CD14-positive monocyte (primary cell): ENCODE measurements at regions not wholly inside any gene's neighbourhood (a gene's known extent, or its start where the extent isn't known, plus 50 kb on each side); places are given as distances from the start of the nearest gene placed in this dataset.

Experiments used
- DNase-seq, 3 donors: peaks; one replicate each; pipeline ENCODE4 v3.0.0-alpha.2; 2011 to 2022
- H2AFZ ChIP-seq: 2 replicates; pipeline ENCODE4 v1.6.0; 2012; ENCODE audit warnings: mild to moderate bottlenecking, low read depth, low read length, inconsistent platforms; ENCODE audit not compliant: insufficient read depth, poor library complexity, severe bottlenecking
- H3K27ac ChIP-seq, 2 donors: 1 replicate in 1 of 2; 2 replicates in 1 of 2; pipeline ENCODE4 v1.5.1; 2012 to 2013; ENCODE audit warnings: low read length in 2 of 2, control low read depth in 1 of 2, inconsistent platforms in 1 of 2, low read depth in 1 of 2, mild to moderate bottlenecking in 1 of 2
- H3K27me3 ChIP-seq, 2 donors: one replicate each; pipeline versions ENCODE4 v1.6.0 to v1.6.1; 2011 to 2013; ENCODE audit warnings: low read length in 2 of 2; ENCODE audit not compliant: control insufficient read depth in 2 of 2, insufficient read depth in 2 of 2
- H3K36me3 ChIP-seq, 2 donors: replicated peaks in 1 of 2; 1 replicate in 1 of 2; 2 replicates in 1 of 2; pipeline versions ENCODE4 v1.5.1 to v1.6.1; 2012 to 2013; ENCODE audit warnings: low read length in 2 of 2, control low read depth in 1 of 2, inconsistent platforms in 1 of 2, mild to moderate bottlenecking in 1 of 2; ENCODE audit not compliant: insufficient read depth in 2 of 2, control insufficient read depth in 1 of 2
- H3K4me1 ChIP-seq, 2 donors: 1 replicate in 1 of 2; 2 replicates in 1 of 2; pipeline versions ENCODE4 v1.5.1 to v1.6.1; 2012 to 2013; ENCODE audit warnings: low read length in 2 of 2, control low read depth in 1 of 2, inconsistent platforms in 1 of 2, mild to moderate bottlenecking in 1 of 2, moderate library complexity in 1 of 2; ENCODE audit not compliant: insufficient read depth in 2 of 2, control insufficient read depth in 1 of 2
- H3K4me2 ChIP-seq: replicated peaks from 2 replicates; pipeline ENCODE3; 2012; ENCODE audit warnings: low read length, moderate library complexity, mild to moderate bottlenecking; ENCODE audit not compliant: poor library complexity, severe bottlenecking; ENCODE audit errors: extremely low read depth
- H3K4me3 ChIP-seq, 3 experiments: fragments of 200-600 bp in 1 of 3; sonication (generic) in 1 of 3; replicated peaks in 1 of 3; 1 replicate in 2 of 3; 2 replicates in 1 of 3; pipeline ENCODE4 v1.5.1; 2011 to 2013; ENCODE audit warnings: low read length in 3 of 3, mild to moderate bottlenecking in 3 of 3, control low read depth in 2 of 3, low read depth in 2 of 3, inconsistent platforms in 1 of 3, moderate library complexity in 1 of 3
- H3K79me2 ChIP-seq: 2 replicates; pipeline ENCODE4 v1.6.0; 2012; ENCODE audit warnings: mild to moderate bottlenecking, control low read depth, inconsistent platforms, low read length, moderate library complexity; ENCODE audit not compliant: insufficient read depth
- H3K9ac ChIP-seq: 2 replicates; pipeline ENCODE4 v1.6.0; 2017; ENCODE audit warnings: low read length, mild to moderate bottlenecking; ENCODE audit not compliant: insufficient read depth, poor library complexity, severe bottlenecking
- H3K9me3 ChIP-seq, 2 donors: replicated peaks in 1 of 2; 1 replicate in 1 of 2; 2 replicates in 1 of 2; pipeline versions ENCODE4 v1.5.1 to v1.6.1; 2012 to 2013; ENCODE audit warnings: low read length in 2 of 2, control low read depth in 1 of 2; ENCODE audit not compliant: control insufficient read depth in 1 of 2, insufficient read depth in 1 of 2
- H4K20me1 ChIP-seq: 2 replicates; pipeline ENCODE4 v1.6.0; 2012; ENCODE audit warnings: mild to moderate bottlenecking, low read length, control low read depth, moderate library complexity; ENCODE audit not compliant: insufficient read depth
- H3K27ac Mint-ChIP-seq, 7 donors: one replicate each; pipeline ENCODE4 v1.8.0; 2020; ENCODE audit warnings: mild to moderate bottlenecking in 7 of 7, mixed read lengths in 7 of 7, moderate library complexity in 6 of 7, inconsistent platforms in 2 of 7
- H3K27me3 Mint-ChIP-seq, 3 donors: one replicate each; pipeline ENCODE4 v1.8.0; 2021 to 2022; ENCODE audit warnings: low read depth in 3 of 3, mild to moderate bottlenecking in 3 of 3, mixed read lengths in 3 of 3, moderate library complexity in 3 of 3, inconsistent platforms in 1 of 3
- H3K36me3 Mint-ChIP-seq, 2 donors: one replicate each; pipeline ENCODE4 v1.8.0; 2020; ENCODE audit warnings: mixed read lengths in 2 of 2, inconsistent platforms in 1 of 2, mild to moderate bottlenecking in 1 of 2
- H3K4me1 Mint-ChIP-seq: one replicate; pipeline ENCODE4 v1.8.0; 2020; ENCODE audit warnings: mild to moderate bottlenecking, mixed read lengths
- H3K4me3 Mint-ChIP-seq, 2 donors: one replicate each; pipeline ENCODE4 v1.8.0; 2020; ENCODE audit warnings: mild to moderate bottlenecking in 2 of 2, mixed read lengths in 2 of 2, moderate library complexity in 1 of 2
- H3K9me3 Mint-ChIP-seq, 7 donors: one replicate each; pipeline ENCODE4 v1.8.0; 2020 to 2022; ENCODE audit warnings: mixed read lengths in 7 of 7, mild to moderate bottlenecking in 6 of 7, moderate library complexity in 6 of 7, inconsistent platforms in 2 of 7
- WGBS: methylation state at CpG from one replicate; pipeline ENCODE4 v1.1.5; 2013; ENCODE audit warnings: missing lambda C conversion rate; ENCODE audit not compliant: insufficient coverage; 5-methylcytosine and 5-hydroxymethylcytosine counted together
- intact Hi-C, 2 donors: fragments of 100-400 bp; cut with micrococcal nuclease; formaldehyde crosslinking; loops; one replicate each; pipeline versions ENCODE4 v1.15.0 to v1.15.1; 2023
- TF ChIP-seq, protein P1 (sequence below): fragments of 200-600 bp; IDR thresholded peaks from one replicate; pipeline ENCODE4 v1.8.0; 2022; ENCODE audit warnings: antibody characterized with exemption, mild to moderate bottlenecking

DNA sequence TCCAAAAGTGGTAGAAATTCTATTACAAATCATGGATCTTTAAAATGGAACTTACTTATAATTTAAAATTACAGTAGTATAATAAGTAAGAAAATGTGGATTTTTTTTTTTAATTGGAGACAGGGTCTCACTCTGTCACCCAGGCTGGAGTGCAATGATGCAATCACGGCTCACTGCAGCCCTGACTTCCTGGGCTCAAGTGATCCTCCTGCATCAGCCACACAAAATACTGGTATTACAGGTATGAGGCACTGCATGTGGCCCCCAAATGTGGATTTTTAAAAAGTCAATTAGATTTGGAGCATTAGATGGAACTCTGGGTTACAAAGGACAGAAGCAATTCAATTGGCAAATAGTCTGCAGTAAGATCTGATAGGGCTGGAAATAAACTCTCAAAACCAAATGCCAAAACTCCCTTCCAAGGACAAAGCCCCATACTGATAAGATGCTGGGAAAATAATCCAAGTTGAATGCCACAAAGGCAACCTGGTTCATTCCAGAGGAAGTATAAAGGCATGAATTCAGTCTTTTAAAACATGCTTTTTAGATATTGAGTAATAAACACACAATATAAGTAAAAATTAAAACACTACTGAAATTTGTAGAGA lies 294.2 kb downstream of the ZNF248 start:
- Histone ChIP-seq H3K27me3 (no peaks in the 10 kb centered on the region), H3K4me2 (no peak overlapping the region), H2AFZ (no peak overlapping the region), H3K79me2 (no peaks in the 10 kb centered on the region), H3K9me3 (peaks cover 0 to 15% of the 10 kb centered on the region in 2 donors), H3K27ac (no peak overlapping the region), H3K4me3 (no peak overlapping the region), H3K9ac (no peak overlapping the region), H3K36me3 (no peaks in the 10 kb centered on the region), H3K4me1 (no peaks in the 10 kb centered on the region), H4K20me1 (no peaks in the 10 kb centered on the region)
- intact Hi-C loops = no loop called here
- Mint-ChIP-seq H3K27ac (no peak overlapping the region), H3K4me1 (no peaks in the 10 kb centered on the region), H3K4me3 (no peak overlapping the region), H3K27me3 (no peaks in the 10 kb centered on the region), H3K36me3 (no peaks in the 10 kb centered on the region), H3K9me3 (peaks cover 2 to 24% (median 7%) of the 10 kb centered on the region in 7 donors)
- 100% methylated on average over 1 of the region's 1 CpG for WGBS
- TF ChIP-seq, protein P1, sequence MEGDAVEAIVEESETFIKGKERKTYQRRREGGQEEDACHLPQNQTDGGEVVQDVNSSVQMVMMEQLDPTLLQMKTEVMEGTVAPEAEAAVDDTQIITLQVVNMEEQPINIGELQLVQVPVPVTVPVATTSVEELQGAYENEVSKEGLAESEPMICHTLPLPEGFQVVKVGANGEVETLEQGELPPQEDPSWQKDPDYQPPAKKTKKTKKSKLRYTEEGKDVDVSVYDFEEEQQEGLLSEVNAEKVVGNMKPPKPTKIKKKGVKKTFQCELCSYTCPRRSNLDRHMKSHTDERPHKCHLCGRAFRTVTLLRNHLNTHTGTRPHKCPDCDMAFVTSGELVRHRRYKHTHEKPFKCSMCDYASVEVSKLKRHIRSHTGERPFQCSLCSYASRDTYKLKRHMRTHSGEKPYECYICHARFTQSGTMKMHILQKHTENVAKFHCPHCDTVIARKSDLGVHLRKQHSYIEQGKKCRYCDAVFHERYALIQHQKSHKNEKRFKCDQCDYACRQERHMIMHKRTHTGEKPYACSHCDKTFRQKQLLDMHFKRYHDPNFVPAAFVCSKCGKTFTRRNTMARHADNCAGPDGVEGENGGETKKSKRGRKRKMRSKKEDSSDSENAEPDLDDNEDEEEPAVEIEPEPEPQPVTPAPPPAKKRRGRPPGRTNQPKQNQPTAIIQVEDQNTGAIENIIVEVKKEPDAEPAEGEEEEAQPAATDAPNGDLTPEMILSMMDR = no peak
- no peak for DNase-seq

DNA sequence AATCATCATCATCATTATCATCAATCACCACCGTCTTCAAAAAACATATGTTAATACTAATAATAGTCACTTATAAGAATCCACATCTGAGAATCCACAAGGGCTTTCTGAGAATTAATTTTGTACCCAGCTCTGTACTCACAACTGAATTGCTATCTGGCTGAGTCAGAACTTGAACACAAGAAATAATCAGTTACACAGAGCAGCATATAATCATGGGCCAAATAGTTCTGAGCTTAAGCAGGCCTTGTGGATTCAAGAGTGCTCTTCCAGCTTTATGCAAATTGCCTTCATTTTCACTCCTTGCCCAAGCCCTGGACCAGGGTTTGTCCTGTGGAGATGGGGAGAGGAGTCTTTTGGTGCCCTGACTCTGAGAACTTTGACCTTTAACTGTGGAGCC lies 304.5 kb downstream of the ZNF248 start:
- intact Hi-C loops = no loop called here
- no peaks in the 10 kb centered on the region for H3K36me3 Mint-ChIP-seq
- H3K4me3 Mint-ChIP-seq = no peak overlapping the region
- Histone ChIP-seq H3K27ac (no peak overlapping the region), H3K4me1 (no peaks in the 10 kb centered on the region), H3K79me2 (no peaks in the 10 kb centered on the region), H4K20me1 (no peaks in the 10 kb centered on the region), H3K9ac (no peak overlapping the region), H3K9me3 (peaks cover 49 to 62% of the 10 kb centered on the region in 2 donors), H3K27me3 (no peaks in the 10 kb centered on the region), H2AFZ (no peak overlapping the region), H3K4me3 (no peak overlapping the region), H3K4me2 (no peak overlapping the region), H3K36me3 (no peaks in the 10 kb centered on the region)
- H3K9me3 Mint-ChIP-seq = peaks cover 12 to 55% (median 23%) of the 10 kb centered on the region in 7 donors
- peaks cover 0 to 3% (median 0%) of the 10 kb centered on the region in 3 donors for H3K27me3 Mint-ChIP-seq
- WGBS = no CpG with 5 or more reads among the region's 1 CpG
- no peak overlapping the region for H3K27ac Mint-ChIP-seq
- DNase-seq = no peak
- H3K4me1 Mint-ChIP-seq = no peaks in the 10 kb centered on the region
- TF ChIP-seq, protein P1 = no peak
